H9 (cell line): ENCODE measurements at regions not wholly inside any gene's neighbourhood (a gene's known extent, or its start where the extent isn't known, plus 50 kb on each side); places are given as distances from the start of the nearest gene placed in this dataset.

Source experiments
- DNase-seq: peaks from one replicate; pipeline ENCODE4 v3.0.0-alpha.2; 2017
- H2AFZ ChIP-seq: one replicate; pipeline ENCODE4 v1.6.1; 2013; ENCODE audit warnings: mild to moderate bottlenecking, low read length, control low read depth, moderate library complexity
- H2AK5ac ChIP-seq: 2 replicates; pipeline ENCODE4 v1.6.1; 2013; ENCODE audit warnings: low read length, control low read depth, mixed read lengths; ENCODE audit not compliant: insufficient read length
- H2BK120ac ChIP-seq: one replicate; pipeline ENCODE4 v1.6.1; 2013; ENCODE audit warnings: low read depth, mild to moderate bottlenecking, low read length, control low read depth, inconsistent platforms; ENCODE audit not compliant: poor library complexity, severe bottlenecking
- H2BK12ac ChIP-seq: 2 replicates; pipeline ENCODE4 v1.6.1; 2013; ENCODE audit warnings: low read length, control low read depth, mixed read lengths, low read depth; ENCODE audit not compliant: insufficient read length
- H2BK15ac ChIP-seq: 2 replicates; pipeline ENCODE4 v1.6.1; 2013; ENCODE audit warnings: low read depth, low read length, control low read depth
- H2BK20ac ChIP-seq: one replicate; pipeline ENCODE4 v1.6.1; 2013; ENCODE audit warnings: low read depth, mild to moderate bottlenecking, low read length, control low read depth, inconsistent platforms; ENCODE audit not compliant: poor library complexity, severe bottlenecking
- H2BK5ac ChIP-seq: 2 replicates; pipeline ENCODE4 v1.6.1; 2013; ENCODE audit warnings: low read length, control low read depth, mixed read lengths; ENCODE audit not compliant: insufficient read length
- H3K14ac ChIP-seq: 2 replicates; pipeline ENCODE4 v1.6.1; 2013; ENCODE audit warnings: low read length, control low read depth; ENCODE audit not compliant: insufficient read depth
- H3K18ac ChIP-seq: 2 replicates; pipeline ENCODE4 v1.6.1; 2013; ENCODE audit warnings: low read depth, mild to moderate bottlenecking, mixed read lengths, low read length, control low read depth; ENCODE audit not compliant: insufficient read length
- H3K23ac ChIP-seq: 2 replicates; pipeline ENCODE4 v1.6.1; 2013; ENCODE audit warnings: low read length, control low read depth, mixed read lengths, low read depth; ENCODE audit not compliant: insufficient read length
- H3K23me2 ChIP-seq: 2 replicates; pipeline ENCODE4 v1.6.1; 2013; ENCODE audit warnings: low read depth, mild to moderate bottlenecking, mixed read lengths, low read length, control low read depth; ENCODE audit not compliant: insufficient read length, poor library complexity, severe bottlenecking
- H3K27ac ChIP-seq: 2 replicates; pipeline ENCODE4 v1.5.1; 2013; ENCODE audit warnings: low read length, control low read depth, mixed read lengths, low read depth; ENCODE audit not compliant: insufficient read length
- H3K27me3 ChIP-seq: 2 replicates; pipeline ENCODE4 v1.6.1; 2013; ENCODE audit warnings: low read length, control low read depth, inconsistent platforms; ENCODE audit not compliant: insufficient read depth
- H3K4ac ChIP-seq: 2 replicates; pipeline ENCODE4 v1.6.1; 2013; ENCODE audit warnings: low read depth, mild to moderate bottlenecking, control low read depth, inconsistent platforms, low read length, moderate library complexity
- H3K4me1 ChIP-seq: 2 replicates; pipeline ENCODE4 v1.6.1; 2013; ENCODE audit warnings: low read length, control low read depth, inconsistent platforms; ENCODE audit not compliant: insufficient read depth
- H3K4me2 ChIP-seq: 2 replicates; pipeline ENCODE4 v1.6.1; 2013; ENCODE audit warnings: low read length, control low read depth, mixed read lengths; ENCODE audit not compliant: insufficient read length, insufficient read depth
- H3K56ac ChIP-seq: 2 replicates; pipeline ENCODE4 v1.6.1; 2013; ENCODE audit warnings: low read depth, mild to moderate bottlenecking, mixed read lengths, low read length, control low read depth; ENCODE audit not compliant: insufficient read length
- H3K79me1 ChIP-seq: 2 replicates; pipeline ENCODE4 v1.6.1; 2013; ENCODE audit warnings: low read depth, mild to moderate bottlenecking, moderate library complexity, low read length, control low read depth, inconsistent platforms; ENCODE audit not compliant: insufficient read depth, poor library complexity, severe bottlenecking
- H3K79me2 ChIP-seq: 2 replicates; pipeline ENCODE4 v1.6.1; 2013; ENCODE audit warnings: low read length, control low read depth, inconsistent platforms; ENCODE audit not compliant: insufficient read depth
- H3K9ac ChIP-seq: 2 replicates; pipeline ENCODE4 v1.6.1; 2013; ENCODE audit warnings: low read length, control low read depth, mixed read lengths; ENCODE audit not compliant: insufficient read length; ENCODE audit errors: extremely low read depth
- H3K9me3 ChIP-seq: one replicate; pipeline ENCODE4 v1.6.1; 2013; ENCODE audit warnings: low read depth, low read length, inconsistent platforms; ENCODE audit not compliant: control insufficient read depth
- H3T11ph ChIP-seq: one replicate; pipeline ENCODE4 v1.6.1; 2013; ENCODE audit warnings: mild to moderate bottlenecking, low read length, control low read depth, inconsistent platforms
- H4K20me1 ChIP-seq: one replicate; pipeline ENCODE4 v1.6.1; 2013; ENCODE audit not compliant: control insufficient read depth, insufficient read length, insufficient read depth
- H4K5ac ChIP-seq: 2 replicates; pipeline ENCODE4 v1.6.1; 2013; ENCODE audit warnings: low read depth, mild to moderate bottlenecking, mixed read lengths, low read length, control low read depth; ENCODE audit not compliant: insufficient read length
- H4K8ac ChIP-seq: replicated peaks from 2 replicates; pipeline ENCODE4 v1.6.1; 2013; ENCODE audit warnings: low read length, control low read depth, mixed read lengths, low read depth; ENCODE audit not compliant: insufficient read length
- H4K91ac ChIP-seq: 2 replicates; pipeline ENCODE4 v1.6.1; 2013; ENCODE audit warnings: low read depth, mild to moderate bottlenecking, moderate library complexity, mixed read lengths, low read length, control low read depth; ENCODE audit not compliant: insufficient read length
- H3K27ac Mint-ChIP-seq, 3 experiments: 2 replicates in 2 of 3; 3 replicates in 1 of 3; pipeline ENCODE4 v1.8.0; 2020 to 2021; ENCODE audit warnings: mixed read lengths in 3 of 3, mild to moderate bottlenecking in 1 of 3, moderate library complexity in 1 of 3
- H3K27me3 Mint-ChIP-seq: 2 replicates; pipeline ENCODE4 v1.8.0; 2021; ENCODE audit warnings: low read depth, mild to moderate bottlenecking, moderate library complexity, mixed read lengths
- H3K36me3 Mint-ChIP-seq, 3 experiments: 2 replicates in 2 of 3; 3 replicates in 1 of 3; pipeline ENCODE4 v1.8.0; 2020 to 2021; ENCODE audit warnings: low read depth in 3 of 3, mixed read lengths in 3 of 3; ENCODE audit not compliant: insufficient read depth in 1 of 3
- H3K4me1 Mint-ChIP-seq, 2 experiments: 2 replicates each; pipeline ENCODE4 v1.8.0; 2020; ENCODE audit warnings: mixed read lengths in 2 of 2
- H3K4me3 Mint-ChIP-seq, 2 experiments: 2 replicates in 1 of 2; 3 replicates in 1 of 2; pipeline ENCODE4 v1.8.0; 2020 to 2021; ENCODE audit warnings: mild to moderate bottlenecking in 2 of 2, mixed read lengths in 2 of 2, moderate library complexity in 1 of 2
- H3K9me3 Mint-ChIP-seq, 2 experiments: 2 replicates in 1 of 2; 3 replicates in 1 of 2; pipeline ENCODE4 v1.8.0; 2020; ENCODE audit warnings: mild to moderate bottlenecking in 2 of 2, mixed read lengths in 2 of 2, moderate library complexity in 1 of 2
- WGBS: extraction: QIAGEN DNeasy Blood & Tissue Kit; methylation state at CpG from one replicate; pipeline ENCODE4 v1.1.7; 2013; ENCODE audit warnings: missing lambda C conversion rate, low lambda C conversion rate, mixed read lengths; ENCODE audit not compliant: insufficient read length; ENCODE audit errors: extremely low coverage; 5-methylcytosine and 5-hydroxymethylcytosine counted together
- TF ChIP-seq, protein P1 (sequence below): fragments of 200-600 bp; sonication (generic); conservative IDR thresholded peaks from 3 replicates; pipeline ENCODE4 v1.8.0; 2021; ENCODE audit warnings: antibody characterized with exemption, mild to moderate bottlenecking

DNA sequence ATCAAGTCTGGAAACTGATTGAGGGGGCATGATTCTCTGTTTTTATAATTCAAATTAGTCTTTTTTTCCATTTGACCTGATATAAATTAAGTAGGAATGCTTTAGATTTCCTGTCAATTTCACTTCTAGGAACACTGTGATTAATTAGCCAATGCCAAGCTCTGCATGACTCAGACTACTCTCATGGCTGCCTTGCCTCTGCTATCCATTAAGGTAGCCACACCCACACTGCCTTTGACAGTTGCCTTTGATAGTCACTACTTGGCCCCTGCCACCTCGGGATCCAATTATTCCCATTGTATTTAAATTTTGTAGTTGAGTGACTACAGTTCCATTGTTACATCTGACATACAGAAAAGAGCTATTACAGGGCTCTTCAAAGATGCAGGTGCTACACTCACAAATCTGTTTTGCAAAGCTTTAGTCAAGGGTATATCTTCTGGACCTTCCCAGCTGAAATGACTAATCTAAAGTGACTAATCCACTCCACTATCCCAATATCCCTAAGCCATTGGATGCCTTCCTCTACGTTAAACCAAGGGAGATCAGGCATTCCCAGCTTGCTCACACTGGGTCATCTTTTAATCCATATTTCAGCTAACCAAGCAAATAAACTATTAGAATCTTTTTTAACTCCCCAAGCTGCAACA is 1193.1 kb upstream of the MIR17HG start:
- no peaks in the 10 kb centered on the region for H3K4me1 ChIP-seq
- no peak overlapping the region for H3K4me3 Mint-ChIP-seq
- H3K79me2 ChIP-seq = no peaks in the 10 kb centered on the region
- H4K5ac ChIP-seq = no peak overlapping the region
- H2BK20ac ChIP-seq = no peak overlapping the region
- no peak overlapping the region for H4K91ac ChIP-seq
- H3K56ac ChIP-seq = no peak overlapping the region
- no peaks in the 10 kb centered on the region for H3K27me3 ChIP-seq
- H2AK5ac ChIP-seq = no peak overlapping the region
- no peaks in the 10 kb centered on the region; a peak in 1 of 7 replicates for H3K36me3 Mint-ChIP-seq
- no peak overlapping the region for H3K23ac ChIP-seq
- no peaks in the 10 kb centered on the region for H3K79me1 ChIP-seq
- no peaks in the 10 kb centered on the region for H3K27me3 Mint-ChIP-seq
- no peak overlapping the region for H3K4me2 ChIP-seq
- no CpG with 5 or more reads among the region's 2 CpGs for WGBS
- no peak overlapping the region for H2BK120ac ChIP-seq
- no peak overlapping the region for H3T11ph ChIP-seq
- no peak for DNase-seq
- no peak overlapping the region for H2BK15ac ChIP-seq
- H3K23me2 ChIP-seq = no peaks in the 10 kb centered on the region
- no peak overlapping the region for H3K14ac ChIP-seq
- no peak overlapping the region for H3K27ac Mint-ChIP-seq
- H2AFZ ChIP-seq = no peak overlapping the region
- H2BK5ac ChIP-seq = no peak overlapping the region
- H3K4me1 Mint-ChIP-seq = peaks cover 0 to 2% of the 10 kb centered on the region in 2 experiments; a peak in 1 of 4 replicates
- no peak overlapping the region for H2BK12ac ChIP-seq
- no peak overlapping the region for H3K27ac ChIP-seq
- H3K9me3 Mint-ChIP-seq = no peaks in the 10 kb centered on the region; a peak in 1 of 5 replicates
- no peak overlapping the region for H3K9ac ChIP-seq
- TF ChIP-seq, protein P1, sequence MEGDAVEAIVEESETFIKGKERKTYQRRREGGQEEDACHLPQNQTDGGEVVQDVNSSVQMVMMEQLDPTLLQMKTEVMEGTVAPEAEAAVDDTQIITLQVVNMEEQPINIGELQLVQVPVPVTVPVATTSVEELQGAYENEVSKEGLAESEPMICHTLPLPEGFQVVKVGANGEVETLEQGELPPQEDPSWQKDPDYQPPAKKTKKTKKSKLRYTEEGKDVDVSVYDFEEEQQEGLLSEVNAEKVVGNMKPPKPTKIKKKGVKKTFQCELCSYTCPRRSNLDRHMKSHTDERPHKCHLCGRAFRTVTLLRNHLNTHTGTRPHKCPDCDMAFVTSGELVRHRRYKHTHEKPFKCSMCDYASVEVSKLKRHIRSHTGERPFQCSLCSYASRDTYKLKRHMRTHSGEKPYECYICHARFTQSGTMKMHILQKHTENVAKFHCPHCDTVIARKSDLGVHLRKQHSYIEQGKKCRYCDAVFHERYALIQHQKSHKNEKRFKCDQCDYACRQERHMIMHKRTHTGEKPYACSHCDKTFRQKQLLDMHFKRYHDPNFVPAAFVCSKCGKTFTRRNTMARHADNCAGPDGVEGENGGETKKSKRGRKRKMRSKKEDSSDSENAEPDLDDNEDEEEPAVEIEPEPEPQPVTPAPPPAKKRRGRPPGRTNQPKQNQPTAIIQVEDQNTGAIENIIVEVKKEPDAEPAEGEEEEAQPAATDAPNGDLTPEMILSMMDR = no peak
- H3K9me3 ChIP-seq = no peaks in the 10 kb centered on the region
- no peak overlapping the region for H3K18ac ChIP-seq
- no peak overlapping the region for H4K8ac ChIP-seq
- no peaks in the 10 kb centered on the region for H4K20me1 ChIP-seq
- H3K4ac ChIP-seq = no peak overlapping the region
